IMR-90 (cell line): ENCODE measurements at regions not wholly inside any gene's neighbourhood (a gene's known extent, or its start where the extent isn't known, plus 50 kb on each side); places are given as distances from the start of the nearest gene placed in this dataset.

Experiments used
- ATAC-seq: fragments of 200-7000 bp; cut with Tn5 transposase; 2 replicates; pipeline ENCODE4 v1.9.1; 2020; ENCODE audit warnings: low read depth, mild to moderate bottlenecking, moderate library complexity
- BruUV-seq: library from RNA; stranded (reverse); fragments of 400-500 nt; replicated peaks from 2 replicates; lab custom pipeline; 2021; lab: Mats Ljungman, UMichigan
- CTCF ChIA-PET: fragments of 300-600 bp; formaldehyde crosslinking; extraction: SDS; loops from one replicate; lab custom pipeline; 2021; ENCODE audit warnings: antibody characterized with exemption; lab: Yijun Ruan, JAX
- POLR2A ChIA-PET: fragments of 300-600 bp; sonication (Branson Sonifier 250); formaldehyde crosslinking; loops from one replicate; lab custom pipeline; 2022; ENCODE audit warnings: antibody characterized with exemption; ENCODE audit not compliant: unreplicated experiment; lab: Charles Lee
- DNase-seq: peaks from one replicate; pipeline ENCODE4 v3.0.0; 2013
- H2AFZ ChIP-seq: replicated peaks from 2 replicates; pipeline ENCODE3; 2013; ENCODE audit warnings: low read length, mild to moderate bottlenecking; ENCODE audit not compliant: poor library complexity
- H2AK5ac ChIP-seq: 2 replicates; pipeline ENCODE4 v1.6.1; 2013; ENCODE audit warnings: low read depth, low read length, inconsistent platforms
- H2AK9ac ChIP-seq: replicated peaks from 2 replicates; pipeline ENCODE3; 2013; ENCODE audit warnings: mild to moderate bottlenecking, low read depth, low read length, moderate library complexity; ENCODE audit not compliant: poor library complexity
- H2BK120ac ChIP-seq: 2 replicates; pipeline ENCODE4 v1.6.1; 2013; ENCODE audit warnings: low read depth, low read length, inconsistent platforms
- H2BK15ac ChIP-seq: 3 replicates; pipeline ENCODE4 v1.6.1; 2013; ENCODE audit warnings: low read depth, low read length, inconsistent platforms
- H2BK20ac ChIP-seq: 2 replicates; pipeline ENCODE4 v1.6.1; 2013; ENCODE audit warnings: low read depth, mild to moderate bottlenecking, inconsistent platforms, low read length, moderate library complexity
- H2BK5ac ChIP-seq: 2 replicates; pipeline ENCODE4 v1.6.1; 2013; ENCODE audit warnings: mild to moderate bottlenecking, low read depth, low read length, inconsistent platforms; ENCODE audit not compliant: poor library complexity, severe bottlenecking
- H3K14ac ChIP-seq: replicated peaks from 2 replicates; pipeline ENCODE4 v1.6.1; 2013; ENCODE audit warnings: low read depth, low read length, inconsistent platforms
- H3K18ac ChIP-seq: 2 replicates; pipeline ENCODE4 v1.6.1; 2013; ENCODE audit warnings: low read depth, low read length, control low read depth
- H3K23ac ChIP-seq: 2 replicates; pipeline ENCODE4 v1.6.1; 2013; ENCODE audit warnings: low read depth, low read length, inconsistent platforms
- H3K27ac ChIP-seq: 2 replicates; pipeline ENCODE4 v1.5.1; 2013; ENCODE audit warnings: mild to moderate bottlenecking, control low read depth, low read length; ENCODE audit not compliant: insufficient read depth
- H3K27me3 ChIP-seq: 2 replicates; pipeline ENCODE4 v1.6.1; 2013; ENCODE audit warnings: low read length; ENCODE audit not compliant: control insufficient read depth, insufficient read depth
- H3K36me3 ChIP-seq: 2 replicates; pipeline ENCODE4 v1.6.1; 2013; ENCODE audit warnings: low read length, mixed read lengths; ENCODE audit not compliant: control insufficient read depth, insufficient read depth
- H3K4ac ChIP-seq: 2 replicates; pipeline ENCODE4 v1.6.1; 2013; ENCODE audit warnings: low read depth, low read length, inconsistent platforms
- H3K4me1 ChIP-seq: 2 replicates; pipeline ENCODE4 v1.6.1; 2013; ENCODE audit warnings: low read length, mixed read lengths; ENCODE audit not compliant: control insufficient read depth, insufficient read depth
- H3K4me2 ChIP-seq: 2 replicates; pipeline ENCODE4 v1.6.1; 2013; ENCODE audit warnings: low read depth, mild to moderate bottlenecking, control low read depth, low read length, moderate library complexity
- H3K4me3 ChIP-seq: 2 replicates; pipeline ENCODE4 v1.5.1; 2013; ENCODE audit warnings: low read depth, mild to moderate bottlenecking, control low read depth, low read length, moderate library complexity; ENCODE audit not compliant: insufficient read depth
- H3K56ac ChIP-seq: 2 replicates; pipeline ENCODE4 v1.6.1; 2013; ENCODE audit warnings: low read length, inconsistent platforms; ENCODE audit not compliant: insufficient read depth; ENCODE audit errors: extremely low read depth
- H3K79me1 ChIP-seq, 2 experiments: 2 replicates each; pipeline ENCODE4 v1.6.1; 2013; ENCODE audit warnings: low read length in 2 of 2, inconsistent platforms in 1 of 2, low read depth in 1 of 2
- H3K9ac ChIP-seq: 2 replicates; pipeline ENCODE4 v1.6.1; 2013; ENCODE audit warnings: low read depth, low read length, control low read depth
- H3K9me1 ChIP-seq: 2 replicates; pipeline ENCODE4 v1.6.1; 2013; ENCODE audit warnings: low read length, inconsistent platforms; ENCODE audit not compliant: insufficient read depth
- H3K9me3 ChIP-seq: 2 replicates; pipeline ENCODE4 v1.6.1; 2013; ENCODE audit warnings: low read length; ENCODE audit not compliant: control insufficient read depth, insufficient read depth
- H4K20me1 ChIP-seq: 2 replicates; pipeline ENCODE4 v1.6.1; 2013; ENCODE audit warnings: low read length, inconsistent platforms; ENCODE audit not compliant: insufficient read depth
- H4K5ac ChIP-seq: 2 replicates; pipeline ENCODE4 v1.6.1; 2013; ENCODE audit warnings: mild to moderate bottlenecking, low read depth, low read length, control low read depth
- H4K8ac ChIP-seq, 2 experiments: 2 replicates each; pipeline ENCODE4 v1.6.1; 2013; ENCODE audit warnings: low read depth in 2 of 2, low read length in 2 of 2, control low read depth in 1 of 2, inconsistent platforms in 1 of 2
- H4K91ac ChIP-seq: 2 replicates; pipeline ENCODE4 v1.6.1; 2013; ENCODE audit warnings: low read depth, low read length, inconsistent platforms; ENCODE audit not compliant: insufficient read depth
- BHLHE40 ChIP-seq: fragments of 150-350 bp; IDR thresholded peaks from 2 replicates; pipeline ENCODE4 v1.6.1; 2016; ENCODE audit warnings: mild to moderate bottlenecking, low read depth, low read length
- FOS ChIP-seq: fragments of 150-350 bp; IDR thresholded peaks from 2 replicates; pipeline ENCODE4 v1.6.1; 2016; ENCODE audit warnings: low read depth, low read length
- NFE2L2 ChIP-seq: fragments of 150-350 bp; IDR thresholded peaks from 2 replicates; pipeline ENCODE4 v1.6.1; 2016; ENCODE audit warnings: low read depth, mild to moderate bottlenecking, low read length
- POLR2A ChIP-seq: IDR thresholded peaks from 2 replicates; pipeline ENCODE4 v1.6.1; 2012; ENCODE audit warnings: mild to moderate bottlenecking, low read depth, low read length
- SMC3 ChIP-seq: fragments of 150-350 bp; IDR thresholded peaks from 2 replicates; pipeline ENCODE4 v1.6.1; 2016; ENCODE audit warnings: low read depth, mild to moderate bottlenecking, antibody characterized with exemption, low read length, moderate library complexity
- WGBS, 2 experiments: methylation state at CpG; one replicate each; pipeline versions ENCODE4 v1.1.5 to v1.1.7; 2013; ENCODE audit warnings: missing lambda C conversion rate in 2 of 2; ENCODE audit not compliant: insufficient read length in 1 of 2; ENCODE audit errors: extremely low coverage in 2 of 2; 5-methylcytosine and 5-hydroxymethylcytosine counted together
- dilution Hi-C: fragments of 300-500 bp; cut with HindIII; formaldehyde crosslinking; loops from one replicate; pipeline ENCODE4 v1.14.3; 2018; ENCODE audit warnings: low sequenced_read_pairs; ENCODE audit not compliant: unreplicated experiment
- in situ Hi-C: fragments of 300-500 bp; cut with MboI; formaldehyde crosslinking; loops from 3 replicates; pipeline ENCODE4 v1.14.3; 2019; ENCODE audit warnings: low sequenced_read_pairs, inconsistent platforms, mixed read lengths
- intact Hi-C: fragments of 100-400 bp; cut with micrococcal nuclease; formaldehyde crosslinking; loops from 2 replicates; pipeline ENCODE4 v1.10.0; 2022

- no peak overlapping the region for H3K4me3 ChIP-seq
- no peak overlapping the region for H3K18ac ChIP-seq
- H3K9me3 ChIP-seq = peaks cover 1% of the 10 kb centered on the region; the same call in 1 of the 2 replicates
- H2AK5ac ChIP-seq = no peak overlapping the region
- H3K14ac ChIP-seq = no peak overlapping the region
- no peaks in the 10 kb centered on the region for H3K9me1 ChIP-seq
- H3K23ac ChIP-seq = no peak overlapping the region
- no peaks in the 10 kb centered on the region for H3K27me3 ChIP-seq
- H3K4me2 ChIP-seq = no peak overlapping the region
- no peak overlapping the region for H2AK9ac ChIP-seq
- no CpG with 5 or more reads among the region's 5 CpGs for WGBS, 2 experiments
- no peaks in the 10 kb centered on the region for H3K36me3 ChIP-seq
- dilution Hi-C loops = no loop called here
- intact Hi-C loops = no loop called here
- no peak overlapping the region for H2BK15ac ChIP-seq
- ChIA-PET POLR2A (no interaction called here), CTCF (no interaction called here)
- no peak overlapping the region for H2BK20ac ChIP-seq
- no peaks in the 10 kb centered on the region for H3K4me1 ChIP-seq
- H3K4ac ChIP-seq = no peak overlapping the region
- no peaks in the 10 kb centered on the region for H4K20me1 ChIP-seq
- H4K5ac ChIP-seq = no peak overlapping the region
- TF ChIP-seq NFE2L2 (no peak), BHLHE40 (no peak), FOS (no peak), SMC3 (no peak), POLR2A (no peak)
- H4K8ac ChIP-seq = no peak overlapping the region
- H4K91ac ChIP-seq = no peak overlapping the region
- no peak for ATAC-seq
- H3K9ac ChIP-seq = no peak overlapping the region
- H3K56ac ChIP-seq = no peak overlapping the region
- BruUV-seq = no TSS peak
- H2BK120ac ChIP-seq = no peak overlapping the region
- H3K79me1 ChIP-seq = no peaks in the 10 kb centered on the region
- H2AFZ ChIP-seq = no peak overlapping the region
- H2BK5ac ChIP-seq = no peak overlapping the region
- H3K27ac ChIP-seq = no peak overlapping the region
- DNase-seq = no peak
- in situ Hi-C loops = no loop called here
Observed at GRCh38 chr17:55964191-55964590, 189.1 kb upstream of the ANKFN1 start.
